NOMO-1 (cell line): ENCODE measurements at regions not wholly inside any gene's neighbourhood (a gene's known extent, or its start where the extent isn't known, plus 50 kb on each side); places are given as distances from the start of the nearest gene placed in this dataset.

Source experiments
- DNase-seq, 2 experiments: peaks; one replicate each; lab custom pipeline; 2025; ENCODE audit not compliant: unreplicated experiment in 2 of 2; lab: John Stamatoyannopoulos, UW

GRCh38 chr7:52897713-52898112 is 137.7 kb upstream of the POM121L12 start:
- DNase-seq = no peak

- DNase-seq = no peak
Measured at GRCh38 chr7:52897288-52897687, 138.1 kb upstream of the POM121L12 start.

GRCh38 chr7:52877240-52877639 is 158.2 kb upstream of the POM121L12 start:
- no peak for DNase-seq

- DNase-seq = no peak
Measured at GRCh38 chr7:52876402-52876801, 159.0 kb upstream of the POM121L12 start.

GRCh38 chr7:52863652-52864051 is 171.8 kb upstream of the POM121L12 start:
- no peak for DNase-seq

GRCh38 chr7:52862321-52862720 is 173.1 kb upstream of the POM121L12 start:
- no peak for DNase-seq

GRCh38 chr7:52857367-52857766 is 178.1 kb upstream of the POM121L12 start:
- DNase-seq = no peak

GRCh38 chr7:52854681-52855080 is 180.8 kb upstream of the POM121L12 start:
- DNase-seq = no peak

- no peak for DNase-seq
Measured at GRCh38 chr7:52851547-52851946, 183.9 kb upstream of the POM121L12 start.

GRCh38 chr7:52843436-52843835 is 192.0 kb upstream of the POM121L12 start:
- no peak for DNase-seq

GRCh38 chr7:52842202-52842900 is 193.1 kb upstream of the POM121L12 start:
- no peak for DNase-seq

- no peak for DNase-seq
Measured at GRCh38 chr7:52838981-52839411, 196.4 kb upstream of the POM121L12 start.

- DNase-seq = no peak
Measured at GRCh38 chr7:52831321-52831720, 204.1 kb upstream of the POM121L12 start.

- DNase-seq = no peak
Measured at GRCh38 chr7:52830801-52831200, 204.6 kb upstream of the POM121L12 start.

- DNase-seq = peak; percentile 46 to 80
Measured at GRCh38 chr7:52826515-52827265, 208.7 kb upstream of the POM121L12 start.

- DNase-seq = peak in 1 of 2 experiments; percentile 59
Measured at GRCh38 chr7:52825611-52826010, 209.8 kb upstream of the POM121L12 start.

GRCh38 chr7:52811537-52811936 is 223.9 kb upstream of the POM121L12 start:
- no peak for DNase-seq

- no peak for DNase-seq
Measured at GRCh38 chr7:52799817-52800216, 235.6 kb upstream of the POM121L12 start.

- DNase-seq = no peak
Measured at GRCh38 chr7:52797801-52798200, 237.6 kb upstream of the POM121L12 start.

- no peak for DNase-seq
Measured at GRCh38 chr7:52794621-52795020, 240.8 kb upstream of the POM121L12 start.

- no peak for DNase-seq
Measured at GRCh38 chr7:52791176-52791700, 244.2 kb upstream of the POM121L12 start.

GRCh38 chr7:52786174-52786573 is 249.3 kb upstream of the POM121L12 start:
- DNase-seq = no peak
